ENCODE measurements at regions not wholly inside any gene's neighbourhood (a gene's known extent, or its start where the extent isn't known, plus 50 kb on each side); places are given as distances from the start of the nearest gene placed in this dataset.
"Not testable (repeated sequence)": the region's sequence is repeated elsewhere in the genome, so short reads cannot be mapped to it uniquely, and the experiment has no call there.

DNA sequence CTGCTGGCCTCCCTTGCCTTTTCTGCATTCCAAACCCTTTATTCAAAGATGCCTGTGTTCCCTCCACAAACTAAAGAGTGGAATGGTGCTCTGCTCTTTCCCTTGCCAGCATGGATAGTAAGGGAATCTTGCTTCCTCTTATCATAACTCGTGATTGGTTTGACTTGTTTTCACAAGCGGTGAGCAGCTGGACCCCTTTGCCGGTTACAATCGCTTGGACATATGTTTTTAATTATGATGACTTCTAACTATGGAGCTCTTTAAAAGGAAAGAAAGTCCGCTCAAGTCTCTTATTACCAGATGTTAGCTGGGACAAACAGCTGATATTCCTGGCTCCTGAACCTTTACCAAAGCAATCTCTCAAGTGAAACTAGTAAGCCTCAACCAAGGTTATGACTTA lies 1094.7 kb downstream of the UQCRFS1 start:
- DNase-seq (ENCODE audit: low read depth) = no peak
- TF ChIP-seq CTCF (IDR thresholded peaks at IDR 0.05; ENCODE audit: insufficient read depth, low read depth, low read length, missing control alignments) = no peak
- H3K4me3 ChIP-seq (ENCODE audit: low read length) = no peak overlapping the region

DNA sequence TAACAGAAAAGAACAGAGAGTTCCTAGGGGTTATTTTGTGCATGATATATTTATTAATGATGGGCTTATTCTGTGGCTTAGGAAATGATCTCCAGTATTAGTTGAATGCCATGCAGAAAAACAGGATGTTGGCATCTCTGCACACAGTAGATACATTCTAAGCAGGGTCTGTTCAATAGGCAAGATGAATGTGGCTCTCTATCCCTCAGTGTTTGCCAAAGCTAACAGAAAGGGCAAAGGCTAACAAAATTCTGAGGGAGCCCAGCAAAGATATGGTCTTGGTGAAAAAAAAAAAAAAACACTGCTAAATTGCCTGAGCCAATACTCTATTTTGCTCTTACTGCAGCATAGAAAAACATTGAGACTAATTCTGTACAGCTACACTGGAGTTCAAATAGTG lies 1095.8 kb downstream of the UQCRFS1 start:
- DNase-seq (ENCODE audit: low read depth) = no peak
- H3K4me3 ChIP-seq (ENCODE audit: low read length) = no peak overlapping the region
- TF ChIP-seq CTCF (IDR thresholded peaks at IDR 0.05; ENCODE audit: insufficient read depth, low read depth, low read length, missing control alignments) = no peak

GRCh38 chr19:28116379-28116778 lies 1096.6 kb downstream of the UQCRFS1 start:
- H3K4me3 ChIP-seq (ENCODE audit: low read length); DNase-seq (ENCODE audit: low read depth): not testable (repeated sequence)

GRCh38 chr19:28103921-28104320 lies 1109.0 kb downstream of the UQCRFS1 start:
- TF ChIP-seq CTCF (IDR thresholded peaks at IDR 0.05; ENCODE audit: insufficient read depth, low read depth, low read length, missing control alignments) = no peak
- H3K4me3 ChIP-seq (ENCODE audit: low read length) = no peak overlapping the region
- DNase-seq (ENCODE audit: low read depth) = no peak

GRCh38 chr19:28084659-28085157 lies 1128.2 kb downstream of the UQCRFS1 start:
- H3K4me3 ChIP-seq (ENCODE audit: low read length); DNase-seq (ENCODE audit: low read depth): not testable (repeated sequence)

DNA sequence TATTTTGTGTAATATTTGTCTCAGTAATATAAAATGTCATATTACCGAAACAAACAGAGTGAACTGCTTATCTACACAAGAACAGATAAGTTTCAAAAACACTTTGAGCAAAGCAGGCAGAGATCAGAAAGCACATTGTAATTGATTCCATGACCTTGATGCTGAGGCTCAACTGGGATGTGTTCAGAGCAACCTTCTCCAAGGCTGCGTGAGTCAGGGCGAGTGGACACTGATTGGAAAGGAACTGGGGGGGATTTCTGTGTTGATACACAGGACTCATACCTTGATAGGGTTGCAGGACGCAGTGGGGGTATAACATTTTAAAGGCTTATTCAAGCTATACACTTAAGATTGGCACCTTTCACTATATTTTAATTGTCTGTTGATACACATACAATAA lies 1136.3 kb downstream of the UQCRFS1 start:
- no peak for DNase-seq (ENCODE audit: low read depth)
- no peak overlapping the region for H3K4me3 ChIP-seq (ENCODE audit: low read length)
- no peak for TF ChIP-seq CTCF (IDR thresholded peaks at IDR 0.05; ENCODE audit: insufficient read depth, low read depth, low read length, missing control alignments)

GRCh38 chr19:28075229-28075628 lies 1137.7 kb downstream of the UQCRFS1 start:
- TF ChIP-seq CTCF (IDR thresholded peaks at IDR 0.05; ENCODE audit: insufficient read depth, low read depth, low read length, missing control alignments) = no peak
- DNase-seq (ENCODE audit: low read depth) = no peak
- no peak overlapping the region for H3K4me3 ChIP-seq (ENCODE audit: low read length)

- no peak for TF ChIP-seq CTCF (IDR thresholded peaks at IDR 0.05; ENCODE audit: insufficient read depth, low read depth, low read length, missing control alignments)
- H3K4me3 ChIP-seq (ENCODE audit: low read length) = no peak overlapping the region
- no peak for DNase-seq (ENCODE audit: low read depth)
Measured at GRCh38 chr19:28074773-28075172, 1138.2 kb downstream of the UQCRFS1 start.

All from epithelial cell of esophagus (primary cell).